Esophagus muscularis mucosa (tissue), 4 donors: ENCODE measurements at regions not wholly inside any gene's neighbourhood (a gene's known extent, or its start where the extent isn't known, plus 50 kb on each side); places are given as distances from the start of the nearest gene placed in this dataset.

Experiments used
- DNase-seq: peaks from one replicate; pipeline ENCODE4 v3.0.0-alpha.2; 2017; ENCODE audit errors: extremely low spot score
- H3K27ac ChIP-seq, 4 donors: fragments of 200-600 bp; sonication (generic); replicated peaks in 1 of 4; 1 replicate in 3 of 4; 2 replicates in 1 of 4; pipeline ENCODE4 v1.5.1; 2016 to 2019; ENCODE audit warnings: mild to moderate bottlenecking in 1 of 4
- H3K27me3 ChIP-seq, 4 donors: fragments of 200-600 bp; sonication (generic); one replicate each; pipeline versions ENCODE4 v1.5.1 to v1.6.0; 2016 to 2019
- H3K36me3 ChIP-seq, 4 donors: fragments of 200-600 bp; sonication (generic); one replicate each; pipeline ENCODE4 v1.5.1; 2016 to 2019
- H3K4me1 ChIP-seq, 4 donors: fragments of 200-600 bp; sonication (generic); one replicate each; pipeline ENCODE4 v1.5.1; 2016 to 2019
- H3K4me3 ChIP-seq, 4 donors: fragments of 200-600 bp; sonication (generic); 1 replicate in 2 of 4; 2 replicates in 2 of 4; pipeline ENCODE4 v1.5.1; 2016 to 2019; ENCODE audit warnings: mild to moderate bottlenecking in 4 of 4, moderate library complexity in 1 of 4
- H3K9me3 ChIP-seq, 4 donors: fragments of 200-600 bp; sonication (generic); 1 replicate in 3 of 4; 2 replicates in 1 of 4; pipeline ENCODE4 v1.5.1; 2016 to 2019
- EP300 ChIP-seq: sonication (generic); formaldehyde crosslinking; IDR thresholded peaks from one replicate; pipeline ENCODE4 v1.6.1; 2017; ENCODE audit warnings: antibody characterized with exemption
- POLR2A ChIP-seq: fragments of 450-650 bp; IDR thresholded peaks from one replicate; pipeline ENCODE4 v1.6.1; 2017; ENCODE audit warnings: antibody characterized with exemption, moderate library complexity, mild to moderate bottlenecking, low read depth
- POLR2AphosphoS5 ChIP-seq, 2 donors: sonication (generic); formaldehyde crosslinking; IDR thresholded peaks; one replicate each; pipeline ENCODE4 v1.6.1; 2017; ENCODE audit warnings: antibody characterized with exemption in 2 of 2
- WGBS: methylation state at CpG from one replicate; pipeline ENCODE4 v1.1.5; 2018; 5-methylcytosine and 5-hydroxymethylcytosine counted together
- intact Hi-C: fragments of 100-400 bp; cut with DNase I; formaldehyde crosslinking; loops from one replicate; pipeline ENCODE4 v1.15.1; 2023
- TF ChIP-seq, protein P1 (sequence below), 3 experiments: fragments of 200-600 bp in 2 of 3; fragments of 450-650 bp in 1 of 3; sonication (generic) in 2 of 3; IDR thresholded peaks; one replicate each; pipeline ENCODE4 v1.5.1; 2017 to 2019; ENCODE audit warnings: antibody characterized with exemption in 3 of 3, mild to moderate bottlenecking in 2 of 3, moderate library complexity in 1 of 3

GRCh38 chr2:157143901-157144300, 113.6 kb upstream of the GALNT5 start:
- no peak for DNase-seq
- TF ChIP-seq EP300 (no peak), POLR2A (no peak), POLR2AphosphoS5 (IDR thresholded peaks at IDR 0.05) (no peak)
- TF ChIP-seq, protein P1, sequence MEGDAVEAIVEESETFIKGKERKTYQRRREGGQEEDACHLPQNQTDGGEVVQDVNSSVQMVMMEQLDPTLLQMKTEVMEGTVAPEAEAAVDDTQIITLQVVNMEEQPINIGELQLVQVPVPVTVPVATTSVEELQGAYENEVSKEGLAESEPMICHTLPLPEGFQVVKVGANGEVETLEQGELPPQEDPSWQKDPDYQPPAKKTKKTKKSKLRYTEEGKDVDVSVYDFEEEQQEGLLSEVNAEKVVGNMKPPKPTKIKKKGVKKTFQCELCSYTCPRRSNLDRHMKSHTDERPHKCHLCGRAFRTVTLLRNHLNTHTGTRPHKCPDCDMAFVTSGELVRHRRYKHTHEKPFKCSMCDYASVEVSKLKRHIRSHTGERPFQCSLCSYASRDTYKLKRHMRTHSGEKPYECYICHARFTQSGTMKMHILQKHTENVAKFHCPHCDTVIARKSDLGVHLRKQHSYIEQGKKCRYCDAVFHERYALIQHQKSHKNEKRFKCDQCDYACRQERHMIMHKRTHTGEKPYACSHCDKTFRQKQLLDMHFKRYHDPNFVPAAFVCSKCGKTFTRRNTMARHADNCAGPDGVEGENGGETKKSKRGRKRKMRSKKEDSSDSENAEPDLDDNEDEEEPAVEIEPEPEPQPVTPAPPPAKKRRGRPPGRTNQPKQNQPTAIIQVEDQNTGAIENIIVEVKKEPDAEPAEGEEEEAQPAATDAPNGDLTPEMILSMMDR (IDR thresholded peaks at IDR 0.05), result no peak
- WGBS, result 100% methylated on average over 2 of the region's 4 CpGs
- H3K4me3 ChIP-seq, result no peak overlapping the region
- no peaks in the 10 kb centered on the region for H3K27me3 ChIP-seq
- no peaks in the 10 kb centered on the region for H3K9me3 ChIP-seq
- no peaks in the 10 kb centered on the region for H3K4me1 ChIP-seq
- no peaks in the 10 kb centered on the region for H3K36me3 ChIP-seq
- intact Hi-C loops, result no loop called here
- H3K27ac ChIP-seq, result no peak overlapping the region

DNA sequence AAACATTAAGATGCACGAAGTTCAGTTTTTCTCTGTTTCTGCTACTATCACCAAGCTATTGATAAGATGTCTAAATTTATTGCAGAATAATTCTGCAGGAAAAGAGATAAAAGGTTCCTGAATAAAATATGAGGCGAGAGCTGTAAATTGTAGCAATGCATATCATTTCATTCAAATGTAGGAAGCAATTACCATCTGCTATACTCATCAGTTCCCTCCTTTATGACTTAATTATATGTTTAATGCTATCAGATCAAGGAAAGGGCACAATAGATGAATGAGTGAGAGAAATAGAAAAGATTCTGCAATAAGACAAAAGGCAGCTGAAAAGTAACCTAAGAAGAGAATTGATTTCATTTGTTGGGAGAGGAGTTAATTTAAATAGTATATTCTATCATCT, 108.2 kb upstream of the GALNT5 start:
- Histone ChIP-seq H3K4me1 (no peaks in the 10 kb centered on the region), H3K27me3 (no peaks in the 10 kb centered on the region), H3K36me3 (no peaks in the 10 kb centered on the region), H3K27ac (no peak overlapping the region), H3K4me3 (no peak overlapping the region), H3K9me3 (no peaks in the 10 kb centered on the region)
- DNase-seq, result no peak
- intact Hi-C loops, result no loop called here
- TF ChIP-seq, protein P1 (IDR thresholded peaks at IDR 0.05), result no peak
- TF ChIP-seq POLR2AphosphoS5 (IDR thresholded peaks at IDR 0.05), result no peak
- no peak for TF ChIP-seq POLR2A
- no peak for TF ChIP-seq EP300
- 49% methylated on average over 2 of the region's 2 CpGs for WGBS

DNA sequence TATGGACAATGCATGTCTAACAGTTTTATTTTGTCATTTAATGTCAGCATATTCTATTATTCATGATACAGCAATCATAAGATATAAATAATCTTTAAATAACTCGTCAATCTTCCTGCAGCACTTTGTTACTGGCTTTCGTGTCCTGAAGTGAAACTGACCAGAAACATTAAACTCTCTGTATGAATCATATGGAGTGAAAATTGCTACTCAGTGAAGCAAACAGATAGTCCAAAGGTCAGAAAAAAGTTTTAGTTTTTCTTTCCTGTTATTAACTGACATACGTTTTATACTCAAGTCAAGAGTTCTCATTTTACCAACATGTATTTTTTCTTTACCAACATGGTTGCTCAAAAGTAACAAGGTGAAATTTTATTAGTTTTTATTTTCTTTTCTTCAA, 106.8 kb upstream of the GALNT5 start:
- Histone ChIP-seq H3K27ac (no peak overlapping the region), H3K36me3 (no peaks in the 10 kb centered on the region), H3K27me3 (no peaks in the 10 kb centered on the region), H3K4me1 (no peaks in the 10 kb centered on the region), H3K9me3 (no peaks in the 10 kb centered on the region), H3K4me3 (no peak overlapping the region)
- WGBS, result 74% methylated on average over 3 of the region's 3 CpGs
- intact Hi-C loops, result no loop called here
- TF ChIP-seq POLR2A (no peak), EP300 (no peak), POLR2AphosphoS5 (IDR thresholded peaks at IDR 0.05) (no peak)
- TF ChIP-seq, protein P1 (IDR thresholded peaks at IDR 0.05), result no peak
- DNase-seq, result no peak

DNA sequence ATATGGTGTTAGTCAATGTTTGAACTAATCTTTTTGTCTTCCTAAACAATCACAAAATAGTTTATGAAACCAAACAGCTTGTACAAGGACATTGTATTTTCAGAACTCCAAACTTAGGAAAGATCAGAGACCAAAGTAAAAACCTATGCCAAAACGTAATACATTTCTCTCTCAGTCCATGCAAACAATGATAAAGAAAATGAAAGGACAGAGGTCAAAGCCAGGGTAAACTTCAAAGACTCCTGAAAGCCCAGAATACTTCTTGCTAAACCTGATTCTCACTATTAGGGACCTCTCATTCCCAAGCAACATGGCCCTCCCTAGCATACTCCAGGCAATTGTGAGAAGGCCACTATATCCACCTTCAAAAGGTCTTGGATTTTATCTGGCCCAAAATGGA, 105.1 kb upstream of the GALNT5 start:
- Histone ChIP-seq H3K4me3 (no peak overlapping the region), H3K27ac (no peak overlapping the region), H3K36me3 (no peaks in the 10 kb centered on the region), H3K27me3 (no peaks in the 10 kb centered on the region), H3K4me1 (no peaks in the 10 kb centered on the region), H3K9me3 (no peaks in the 10 kb centered on the region)
- DNase-seq, result no peak
- WGBS, result 71% methylated on average over 1 of the region's 1 CpG
- intact Hi-C loops, result no loop called here
- no peak for TF ChIP-seq POLR2AphosphoS5 (IDR thresholded peaks at IDR 0.05)
- TF ChIP-seq, protein P1 (IDR thresholded peaks at IDR 0.05), result no peak
- no peak for TF ChIP-seq POLR2A
- TF ChIP-seq EP300, result no peak

- WGBS, result 81% methylated on average over 1 of the region's 1 CpG
- no peak for TF ChIP-seq POLR2A
- no peak for TF ChIP-seq POLR2AphosphoS5 (IDR thresholded peaks at IDR 0.05)
- TF ChIP-seq EP300, result no peak
- TF ChIP-seq, protein P1 (IDR thresholded peaks at IDR 0.05), result no peak
- H3K27ac ChIP-seq, result no peak overlapping the region
Measured at GRCh38 chr2:157155992-157156391, 101.5 kb upstream of the GALNT5 start.

More at GRCh38 chr2:157155992-157156391, 101.5 kb upstream of the GALNT5 start:
- intact Hi-C loops, result no loop called here
- H3K27me3 ChIP-seq, result no peaks in the 10 kb centered on the region
- no peak overlapping the region for H3K4me3 ChIP-seq
- H3K9me3 ChIP-seq, result no peaks in the 10 kb centered on the region
- no peak for DNase-seq
- no peaks in the 10 kb centered on the region for H3K4me1 ChIP-seq
- H3K36me3 ChIP-seq, result no peaks in the 10 kb centered on the region
